GM12878 (cell line): ENCODE measurements at regions not wholly inside any gene's neighbourhood (a gene's known extent, or its start where the extent isn't known, plus 50 kb on each side); places are given as distances from the start of the nearest gene placed in this dataset.

Experiments used
- ATAC-seq: fragments of 200-7000 bp; cut with Tn5 transposase; 3 replicates; pipeline ENCODE4 v1.9.1; 2020; ENCODE audit warnings: mild to moderate bottlenecking, moderate library complexity
- BruUV-seq: library from RNA; stranded (reverse); fragments of 400-500 nt; replicated peaks from 2 replicates; lab custom pipeline; 2021; lab: Mats Ljungman, UMichigan
- CTCF ChIA-PET: fragments of 300-600 bp; sonication (Branson Sonifier 250); formaldehyde crosslinking; extraction: SDS; loops from one replicate; lab custom pipeline; 2021; ENCODE audit warnings: inconsistent platforms; lab: Yijun Ruan, JAX
- POLR2A ChIA-PET: fragments of 350-600 bp; formaldehyde crosslinking; extraction: SDS; loops from one replicate; lab custom pipeline; 2021; ENCODE audit warnings: inconsistent platforms; lab: Charles Lee
- RAD21 ChIA-PET: fragments of 300-600 bp; sonication (Branson Sonifier 250); formaldehyde crosslinking; loops from one replicate; lab custom pipeline; 2023; ENCODE audit warnings: antibody characterized with exemption; ENCODE audit not compliant: unreplicated experiment; lab: Charles Lee
- SMC1A ChIA-PET: fragments of 300-600 bp; sonication (Branson Sonifier 250); formaldehyde crosslinking; loops from one replicate; lab custom pipeline; 2023; ENCODE audit not compliant: unreplicated experiment, uncharacterized antibody; lab: Charles Lee
- DNase-seq: peaks from one replicate; pipeline ENCODE4 v3.0.0-alpha.2; 2011; ENCODE audit warnings: low read depth, low spot score
- FAIRE-seq: peaks from 3 replicates; lab custom pipeline; 2011; peaks lifted over from hg19 to GRCh38; lab: Jason Lieb, UNC
- H2AFZ ChIP-seq: 2 replicates; pipeline ENCODE4 v1.6.0; 2011; ENCODE audit warnings: low read depth, low read length, control low read depth; ENCODE audit not compliant: control insufficient read depth
- H3K27ac ChIP-seq: 2 replicates; pipeline ENCODE4 v1.5.1; 2011; ENCODE audit warnings: control low read depth; ENCODE audit not compliant: control insufficient read depth, insufficient read depth
- H3K27me3 ChIP-seq, 2 experiments: replicated peaks in 1 of 2; 2 replicates each; pipeline versions ENCODE4 v1.6.0 to v1.6.1; 2011; ENCODE audit warnings: low read length in 1 of 2; ENCODE audit not compliant: control insufficient read depth in 2 of 2, insufficient read depth in 2 of 2
- H3K36me3 ChIP-seq, 2 experiments: 2 replicates each; pipeline ENCODE4 v1.5.1; 2011; ENCODE audit warnings: low read length in 1 of 2; ENCODE audit not compliant: control insufficient read depth in 2 of 2, insufficient read depth in 2 of 2
- H3K4me1 ChIP-seq: 2 replicates; pipeline ENCODE4 v1.6.1; 2011; ENCODE audit warnings: mild to moderate bottlenecking, low read length, moderate library complexity, mixed read lengths; ENCODE audit not compliant: control insufficient read depth, insufficient read depth
- H3K4me2 ChIP-seq: 2 replicates; pipeline ENCODE4 v1.6.0; 2011; ENCODE audit warnings: control low read depth; ENCODE audit not compliant: control insufficient read depth, insufficient read depth
- H3K4me3 ChIP-seq: fragments of 200-600 bp; sonication (generic); 2 replicates; pipeline ENCODE4 v1.5.1; 2016
- H3K79me2 ChIP-seq: 2 replicates; pipeline ENCODE4 v1.6.0; 2011; ENCODE audit warnings: low read length; ENCODE audit not compliant: control insufficient read depth, insufficient read depth
- H3K9ac ChIP-seq: 2 replicates; pipeline ENCODE4 v1.8.0; 2011; ENCODE audit warnings: low read length, control low read depth, mixed read lengths; ENCODE audit not compliant: control insufficient read depth, insufficient read depth
- H3K9me3 ChIP-seq: replicated peaks from 3 replicates; pipeline ENCODE4 v1.5.1; 2011; ENCODE audit warnings: mild to moderate bottlenecking, low read length; ENCODE audit not compliant: control insufficient read depth, insufficient read depth
- H4K20me1 ChIP-seq: 2 replicates; pipeline ENCODE4 v1.6.0; 2011; ENCODE audit not compliant: control insufficient read depth, insufficient read depth
- CHD2 ChIP-seq: IDR thresholded peaks from 2 replicates; pipeline ENCODE4 v1.6.1; 2011; ENCODE audit warnings: low read depth, low read length, improper control_type of control experiment, borderline replicate concordance
- EZH2 ChIP-seq: IDR thresholded peaks from 2 replicates; pipeline ENCODE4 v1.6.1; 2012; ENCODE audit warnings: low read depth, mild to moderate bottlenecking, control low read depth, inconsistent platforms, low read length, borderline replicate concordance; ENCODE audit not compliant: control insufficient read depth
- RAD51 ChIP-seq: fragments of 450-650 bp; IDR thresholded peaks from 2 replicates; pipeline ENCODE4 v1.6.1; 2016; ENCODE audit warnings: moderate library complexity, mild to moderate bottlenecking, inconsistent platforms
- RCOR1 ChIP-seq: conservative IDR thresholded peaks from 2 replicates; pipeline ENCODE4 v1.6.1; 2012; ENCODE audit warnings: low read depth, low read length, improper control_type of control experiment
- ZNF207 ChIP-seq: fragments of 450-650 bp; IDR thresholded peaks from 2 replicates; pipeline ENCODE4 v1.6.1; 2014; ENCODE audit warnings: antibody characterized with exemption, mild to moderate bottlenecking, borderline replicate concordance
- ZNF274 ChIP-seq: IDR thresholded peaks from one replicate; pipeline ENCODE4 v1.8.0; 2011; ENCODE audit not compliant: insufficient read length, insufficient read depth
- WGBS: methylation state at CpG from one replicate; pipeline ENCODE4 v1.1.6; 2016; ENCODE audit warnings: low lambda C conversion rate; ENCODE audit not compliant: insufficient replicate concordance, insufficient coverage; ENCODE audit errors: missing lambda C conversion rate; 5-methylcytosine and 5-hydroxymethylcytosine counted together
- in situ Hi-C: fragments of 300-500 bp; cut with MboI; formaldehyde crosslinking; loops from 9 replicates; pipeline ENCODE4 v1.14.3; 2018; ENCODE audit warnings: mixed read lengths
- intact Hi-C: fragments of 100-400 bp; cut with micrococcal nuclease; formaldehyde crosslinking; loops from one replicate; pipeline ENCODE4 v1.14.2; 2022; ENCODE audit not compliant: unreplicated experiment
- TF ChIP-seq, protein P1 (sequence below): fragments of 450-650 bp; conservative IDR thresholded peaks from 2 replicates; pipeline ENCODE4 v1.6.1; 2017; ENCODE audit warnings: mild to moderate bottlenecking, moderate library complexity
- TF ChIP-seq, protein P2 (sequence below): fragments of 450-650 bp; IDR thresholded peaks from 2 replicates; pipeline ENCODE4 v1.6.1; 2014; ENCODE audit warnings: mild to moderate bottlenecking

DNA sequence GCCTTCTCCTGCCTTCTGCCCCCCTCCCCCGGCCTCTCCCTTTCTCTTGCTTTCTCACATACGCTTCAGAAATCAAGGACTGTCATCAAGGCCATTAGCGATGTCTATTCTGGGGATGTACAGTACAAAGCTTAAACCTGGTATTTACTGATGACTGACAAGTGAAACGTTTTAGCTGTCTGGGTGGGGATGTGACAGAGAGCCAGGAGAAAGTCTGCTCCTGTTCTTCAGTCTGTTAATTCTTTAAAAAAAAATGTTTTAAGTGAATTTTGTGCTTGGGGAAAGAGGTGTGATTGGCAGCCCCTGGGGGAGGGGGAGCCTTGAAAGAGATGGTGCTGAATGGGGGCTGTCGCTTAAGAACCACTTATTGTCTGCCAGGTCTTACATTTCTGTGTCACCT lies 283.0 kb upstream of the PLXNA2 start:
- BruUV-seq = no TSS peak
- SMC1A ChIA-PET = interaction anchor here (0.9 kb wide), 1 partner anchor 8 kb away, joined by 3 read pairs; no protein-coding TSS in a partner anchor
- H3K4me1 ChIP-seq = no peaks in the 10 kb centered on the region
- CTCF ChIA-PET = no interaction called here
- TF ChIP-seq, protein P1, sequence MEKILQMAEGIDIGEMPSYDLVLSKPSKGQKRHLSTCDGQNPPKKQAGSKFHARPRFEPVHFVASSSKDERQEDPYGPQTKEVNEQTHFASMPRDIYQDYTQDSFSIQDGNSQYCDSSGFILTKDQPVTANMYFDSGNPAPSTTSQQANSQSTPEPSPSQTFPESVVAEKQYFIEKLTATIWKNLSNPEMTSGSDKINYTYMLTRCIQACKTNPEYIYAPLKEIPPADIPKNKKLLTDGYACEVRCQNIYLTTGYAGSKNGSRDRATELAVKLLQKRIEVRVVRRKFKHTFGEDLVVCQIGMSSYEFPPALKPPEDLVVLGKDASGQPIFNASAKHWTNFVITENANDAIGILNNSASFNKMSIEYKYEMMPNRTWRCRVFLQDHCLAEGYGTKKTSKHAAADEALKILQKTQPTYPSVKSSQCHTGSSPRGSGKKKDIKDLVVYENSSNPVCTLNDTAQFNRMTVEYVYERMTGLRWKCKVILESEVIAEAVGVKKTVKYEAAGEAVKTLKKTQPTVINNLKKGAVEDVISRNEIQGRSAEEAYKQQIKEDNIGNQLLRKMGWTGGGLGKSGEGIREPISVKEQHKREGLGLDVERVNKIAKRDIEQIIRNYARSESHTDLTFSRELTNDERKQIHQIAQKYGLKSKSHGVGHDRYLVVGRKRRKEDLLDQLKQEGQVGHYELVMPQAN = no peak
- TF ChIP-seq RAD51 = no peak
- TF ChIP-seq, protein P2, sequence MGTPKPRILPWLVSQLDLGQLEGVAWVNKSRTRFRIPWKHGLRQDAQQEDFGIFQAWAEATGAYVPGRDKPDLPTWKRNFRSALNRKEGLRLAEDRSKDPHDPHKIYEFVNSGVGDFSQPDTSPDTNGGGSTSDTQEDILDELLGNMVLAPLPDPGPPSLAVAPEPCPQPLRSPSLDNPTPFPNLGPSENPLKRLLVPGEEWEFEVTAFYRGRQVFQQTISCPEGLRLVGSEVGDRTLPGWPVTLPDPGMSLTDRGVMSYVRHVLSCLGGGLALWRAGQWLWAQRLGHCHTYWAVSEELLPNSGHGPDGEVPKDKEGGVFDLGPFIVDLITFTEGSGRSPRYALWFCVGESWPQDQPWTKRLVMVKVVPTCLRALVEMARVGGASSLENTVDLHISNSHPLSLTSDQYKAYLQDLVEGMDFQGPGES = no peak
- TF ChIP-seq ZNF274 = no peak
- TF ChIP-seq EZH2 = no peak
- no peak for TF ChIP-seq ZNF207
- no peak for TF ChIP-seq RCOR1
- TF ChIP-seq CHD2 = no peak
- TF ChIP-seq, all 136 proteins: peak for 0
- ATAC-seq = no peak
- no peaks in the 10 kb centered on the region for H3K79me2 ChIP-seq
- intact Hi-C loops (no loop called here), in situ Hi-C loops (no loop called here)
- no peaks in the 10 kb centered on the region for H3K36me3 ChIP-seq
- ChIA-PET RAD21 (no interaction called here), POLR2A (no interaction called here)
- no peak overlapping the region for H3K4me3 ChIP-seq
- DNase-seq = no peak
- FAIRE-seq = no peak
- H3K9ac ChIP-seq = no peak overlapping the region
- H3K27ac ChIP-seq = no peak overlapping the region
- no peaks in the 10 kb centered on the region for H3K9me3 ChIP-seq
- no peak overlapping the region for H2AFZ ChIP-seq
- 63% methylated on average over 5 of the region's 5 CpGs for WGBS
- peaks cover 0 to 3% of the 10 kb centered on the region in 2 experiments; a peak in 3 of 4 replicates for H3K27me3 ChIP-seq
- H4K20me1 ChIP-seq = no peaks in the 10 kb centered on the region
- no peak overlapping the region for H3K4me2 ChIP-seq
